Skeletal muscle tissue (tissue), 3 donors: ENCODE measurements at regions not wholly inside any gene's neighbourhood (a gene's known extent, or its start where the extent isn't known, plus 50 kb on each side); places are given as distances from the start of the nearest gene placed in this dataset.

ENCODE experiments used
- H3K27ac ChIP-seq: one replicate; pipeline ENCODE4 v1.7.0; 2013; ENCODE audit warnings: mild to moderate bottlenecking, low read depth, low read length, inconsistent platforms
- H3K27me3 ChIP-seq, 3 donors: one replicate each; pipeline ENCODE4 v1.7.0; 2013; ENCODE audit warnings: low read length in 3 of 3; ENCODE audit not compliant: control insufficient read depth in 3 of 3, insufficient read depth in 3 of 3
- H3K36me3 ChIP-seq, 3 donors: one replicate each; pipeline ENCODE4 v1.7.0; 2013; ENCODE audit warnings: low read length in 3 of 3; ENCODE audit not compliant: control insufficient read depth in 3 of 3, insufficient read depth in 3 of 3
- H3K4me1 ChIP-seq, 3 donors: one replicate each; pipeline ENCODE4 v1.7.0; 2013; ENCODE audit warnings: low read length in 3 of 3, mild to moderate bottlenecking in 3 of 3; ENCODE audit not compliant: control insufficient read depth in 3 of 3, insufficient read depth in 3 of 3
- H3K4me3 ChIP-seq, 3 donors: one replicate each; pipeline ENCODE4 v1.7.0; 2013; ENCODE audit warnings: low read length in 3 of 3
- H3K9ac ChIP-seq, 3 donors: one replicate each; pipeline ENCODE4 v1.7.0; 2013; ENCODE audit warnings: low read length in 3 of 3, mild to moderate bottlenecking in 3 of 3, moderate library complexity in 2 of 3, low read depth in 1 of 3
- H3K9me3 ChIP-seq, 3 donors: one replicate each; pipeline ENCODE4 v1.7.0; 2013; ENCODE audit warnings: low read length in 3 of 3; ENCODE audit not compliant: control insufficient read depth in 3 of 3
- donor health status: Osteomylitis.

GRCh38 chr10:4655879-4656278, 170.1 kb upstream of the AKR1E2 start:
- no peak overlapping the region for H3K27ac ChIP-seq
- H3K27me3 ChIP-seq: no peaks in the 10 kb centered on the region
- H3K9me3 ChIP-seq: no peaks in the 10 kb centered on the region
- H3K36me3 ChIP-seq: no peaks in the 10 kb centered on the region
- peaks cover 0 to 4% (median 0%) of the 10 kb centered on the region in 3 donors for H3K4me1 ChIP-seq
- no peak overlapping the region for H3K4me3 ChIP-seq
- H3K9ac ChIP-seq: no peak overlapping the region

- Histone ChIP-seq H3K9ac (no peak overlapping the region), H3K9me3 (no peaks in the 10 kb centered on the region), H3K36me3 (no peaks in the 10 kb centered on the region), H3K27me3 (no peaks in the 10 kb centered on the region), H3K4me1 (peaks cover 0 to 4% (median 3%) of the 10 kb centered on the region in 3 donors), H3K4me3 (no peak overlapping the region), H3K27ac (no peak overlapping the region)
Measured at GRCh38 chr10:4655406-4655805, 170.6 kb upstream of the AKR1E2 start.

GRCh38 chr10:4654496-4654895, 171.5 kb upstream of the AKR1E2 start:
- Histone ChIP-seq H3K9ac (no peak overlapping the region), H3K27ac (no peak overlapping the region), H3K36me3 (no peaks in the 10 kb centered on the region), H3K27me3 (no peaks in the 10 kb centered on the region), H3K4me3 (no peak overlapping the region), H3K4me1 (peaks cover 0 to 7% (median 6%) of the 10 kb centered on the region in 3 donors), H3K9me3 (no peaks in the 10 kb centered on the region)

GRCh38 chr10:4653160-4653559, 172.8 kb upstream of the AKR1E2 start:
- Histone ChIP-seq H3K9me3 (no peaks in the 10 kb centered on the region), H3K4me1 (peaks cover 3 to 16% (median 10%) of the 10 kb centered on the region in 3 donors), H3K4me3 (no peak overlapping the region), H3K27ac (no peak overlapping the region), H3K36me3 (no peaks in the 10 kb centered on the region), H3K9ac (no peak overlapping the region), H3K27me3 (no peaks in the 10 kb centered on the region)

- Histone ChIP-seq H3K27me3 (no peaks in the 10 kb centered on the region), H3K27ac (no peak overlapping the region), H3K9me3 (no peaks in the 10 kb centered on the region), H3K4me3 (no peak overlapping the region), H3K4me1 (peaks cover 4 to 16% (median 10%) of the 10 kb centered on the region in 3 donors), H3K36me3 (no peaks in the 10 kb centered on the region), H3K9ac (no peak overlapping the region)
Measured at GRCh38 chr10:4652111-4653010, 173.6 kb upstream of the AKR1E2 start.

GRCh38 chr10:4651404-4652037, 174.5 kb upstream of the AKR1E2 start:
- Histone ChIP-seq H3K36me3 (no peaks in the 10 kb centered on the region), H3K27me3 (no peaks in the 10 kb centered on the region), H3K4me3 (no peak overlapping the region), H3K9ac (no peak overlapping the region), H3K4me1 (peaks cover 9 to 16% (median 10%) of the 10 kb centered on the region in 3 donors), H3K27ac (no peak overlapping the region), H3K9me3 (no peaks in the 10 kb centered on the region)

- Histone ChIP-seq H3K4me3 (no peak overlapping the region), H3K9ac (no peak overlapping the region), H3K36me3 (no peaks in the 10 kb centered on the region), H3K9me3 (no peaks in the 10 kb centered on the region), H3K27ac (peak overlapping the region; percentile 8), H3K27me3 (no peaks in the 10 kb centered on the region), H3K4me1 (peaks cover 9 to 16% (median 10%) of the 10 kb centered on the region in 3 donors)
Measured at GRCh38 chr10:4650582-4650981, 175.4 kb upstream of the AKR1E2 start.

GRCh38 chr10:4649886-4650508, 176.0 kb upstream of the AKR1E2 start:
- H3K27me3 ChIP-seq: no peaks in the 10 kb centered on the region
- H3K9me3 ChIP-seq: no peaks in the 10 kb centered on the region
- no peaks in the 10 kb centered on the region for H3K36me3 ChIP-seq
- H3K4me1 ChIP-seq: peaks cover 9 to 16% (median 10%) of the 10 kb centered on the region in 3 donors
- peak overlapping the region; percentile 8 for H3K27ac ChIP-seq
- no peak overlapping the region for H3K4me3 ChIP-seq
- H3K9ac ChIP-seq: no peak overlapping the region

- H3K27me3 ChIP-seq: no peaks in the 10 kb centered on the region
- H3K4me3 ChIP-seq: no peak overlapping the region
- no peak overlapping the region for H3K27ac ChIP-seq
- H3K9me3 ChIP-seq: no peaks in the 10 kb centered on the region
- H3K4me1 ChIP-seq: peaks cover 9 to 16% (median 10%) of the 10 kb centered on the region in 3 donors
- H3K36me3 ChIP-seq: no peaks in the 10 kb centered on the region
- no peak overlapping the region for H3K9ac ChIP-seq
Measured at GRCh38 chr10:4649471-4649870, 176.5 kb upstream of the AKR1E2 start.

- H3K27me3 ChIP-seq: no peaks in the 10 kb centered on the region
- no peaks in the 10 kb centered on the region for H3K36me3 ChIP-seq
- H3K27ac ChIP-seq: no peak overlapping the region
- no peak overlapping the region for H3K4me3 ChIP-seq
- no peak overlapping the region for H3K9ac ChIP-seq
- no peaks in the 10 kb centered on the region for H3K9me3 ChIP-seq
- peaks cover 9 to 16% (median 10%) of the 10 kb centered on the region in 3 donors for H3K4me1 ChIP-seq
Measured at GRCh38 chr10:4648999-4649398, 177.0 kb upstream of the AKR1E2 start.
